Peyer's patch (tissue), 4 donors: ENCODE measurements at regions not wholly inside any gene's neighbourhood (a gene's known extent, or its start where the extent isn't known, plus 50 kb on each side); places are given as distances from the start of the nearest gene placed in this dataset.

Experiments used
- POLR2A ChIP-seq, 2 donors: fragments of 450-650 bp; IDR thresholded peaks; one replicate each; pipeline ENCODE4 v1.5.1; 2017; ENCODE audit warnings: antibody characterized with exemption in 2 of 2, mild to moderate bottlenecking in 2 of 2, moderate library complexity in 2 of 2
- TF ChIP-seq, protein P1 (sequence below), 6 experiments: fragments of 450-650 bp in 4 of 6; fragments of 200-600 bp in 2 of 6; sonication (generic) in 1 of 6; IDR thresholded peaks; one replicate each; pipeline ENCODE4 v1.5.1; 2017 to 2019; ENCODE audit warnings: antibody characterized with exemption in 6 of 6, mild to moderate bottlenecking in 3 of 6, moderate library complexity in 1 of 6

DNA sequence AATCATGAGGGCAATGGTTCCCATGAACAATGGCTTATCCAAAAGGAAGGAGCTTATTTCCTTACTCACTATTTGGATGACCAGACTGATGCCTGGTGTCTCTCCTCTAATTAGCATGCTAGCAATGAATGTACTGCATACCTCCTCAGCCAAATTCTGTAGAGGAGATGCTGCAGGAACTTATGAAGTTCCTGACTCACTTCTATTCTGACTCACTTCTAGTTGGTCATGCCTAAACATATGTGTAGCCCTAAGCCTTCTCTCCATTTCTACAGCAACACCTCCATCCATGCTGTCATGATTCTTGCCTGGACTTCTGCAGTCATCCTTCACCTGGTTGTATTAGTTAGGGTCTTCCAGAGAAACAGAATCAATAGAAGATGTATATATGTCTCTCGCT lies 59.9 kb upstream of the MRPS9 start:
- TF ChIP-seq, protein P1, sequence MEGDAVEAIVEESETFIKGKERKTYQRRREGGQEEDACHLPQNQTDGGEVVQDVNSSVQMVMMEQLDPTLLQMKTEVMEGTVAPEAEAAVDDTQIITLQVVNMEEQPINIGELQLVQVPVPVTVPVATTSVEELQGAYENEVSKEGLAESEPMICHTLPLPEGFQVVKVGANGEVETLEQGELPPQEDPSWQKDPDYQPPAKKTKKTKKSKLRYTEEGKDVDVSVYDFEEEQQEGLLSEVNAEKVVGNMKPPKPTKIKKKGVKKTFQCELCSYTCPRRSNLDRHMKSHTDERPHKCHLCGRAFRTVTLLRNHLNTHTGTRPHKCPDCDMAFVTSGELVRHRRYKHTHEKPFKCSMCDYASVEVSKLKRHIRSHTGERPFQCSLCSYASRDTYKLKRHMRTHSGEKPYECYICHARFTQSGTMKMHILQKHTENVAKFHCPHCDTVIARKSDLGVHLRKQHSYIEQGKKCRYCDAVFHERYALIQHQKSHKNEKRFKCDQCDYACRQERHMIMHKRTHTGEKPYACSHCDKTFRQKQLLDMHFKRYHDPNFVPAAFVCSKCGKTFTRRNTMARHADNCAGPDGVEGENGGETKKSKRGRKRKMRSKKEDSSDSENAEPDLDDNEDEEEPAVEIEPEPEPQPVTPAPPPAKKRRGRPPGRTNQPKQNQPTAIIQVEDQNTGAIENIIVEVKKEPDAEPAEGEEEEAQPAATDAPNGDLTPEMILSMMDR (IDR thresholded peaks at IDR 0.05): no peak
- TF ChIP-seq POLR2A (IDR thresholded peaks at IDR 0.05): no peak
